HG03103 (cell line): ENCODE measurements at regions not wholly inside any gene's neighbourhood (a gene's known extent, or its start where the extent isn't known, plus 50 kb on each side); places are given as distances from the start of the nearest gene placed in this dataset.

Source experiments
- ATAC-seq: cut with Tn5 transposase; IDR thresholded peaks from one replicate; pipeline ENCODE4 v1.9.1; 2021; ENCODE audit warnings: low read depth; ENCODE audit not compliant: unreplicated experiment

DNA sequence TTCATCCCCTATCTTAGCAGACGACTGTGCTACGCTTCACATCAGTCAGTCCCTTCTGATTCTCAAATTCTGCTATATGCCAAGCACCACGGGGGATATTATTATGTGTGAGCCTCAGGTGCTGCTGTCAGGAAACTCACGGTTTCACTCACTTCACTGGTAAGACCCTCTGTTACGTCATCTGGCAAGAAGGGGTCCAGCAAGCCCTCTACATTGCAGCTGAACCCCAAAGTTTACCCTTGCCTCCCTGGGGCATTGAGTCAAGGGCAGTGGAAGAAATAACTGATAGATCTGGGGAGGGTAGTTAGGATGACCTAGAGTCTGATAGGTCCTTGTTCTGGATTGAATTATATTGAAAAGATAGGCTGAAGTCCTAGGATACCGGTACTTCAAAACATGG lies 237.4 kb downstream of the RRAGC start:
- no peak for ATAC-seq

DNA sequence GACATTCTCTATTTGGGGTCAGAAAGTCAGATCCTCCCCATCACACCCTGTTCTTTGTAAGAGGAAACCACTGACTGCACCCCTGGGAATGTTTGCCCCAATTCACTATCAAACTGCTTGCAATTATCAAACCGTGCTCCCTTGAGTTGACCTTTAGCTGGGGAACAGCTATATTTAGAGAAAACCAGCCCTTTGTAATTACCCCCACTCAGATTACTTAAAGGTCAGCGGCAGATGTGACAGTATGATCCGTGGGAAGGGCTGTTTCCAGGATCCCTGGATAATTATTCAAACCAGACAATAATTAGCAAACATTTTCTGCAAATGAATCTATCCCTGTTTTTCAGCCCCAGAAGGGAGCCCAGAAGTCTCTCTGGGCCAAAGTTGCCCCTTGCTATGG lies 242.7 kb downstream of the RRAGC start:
- no peak for ATAC-seq

DNA sequence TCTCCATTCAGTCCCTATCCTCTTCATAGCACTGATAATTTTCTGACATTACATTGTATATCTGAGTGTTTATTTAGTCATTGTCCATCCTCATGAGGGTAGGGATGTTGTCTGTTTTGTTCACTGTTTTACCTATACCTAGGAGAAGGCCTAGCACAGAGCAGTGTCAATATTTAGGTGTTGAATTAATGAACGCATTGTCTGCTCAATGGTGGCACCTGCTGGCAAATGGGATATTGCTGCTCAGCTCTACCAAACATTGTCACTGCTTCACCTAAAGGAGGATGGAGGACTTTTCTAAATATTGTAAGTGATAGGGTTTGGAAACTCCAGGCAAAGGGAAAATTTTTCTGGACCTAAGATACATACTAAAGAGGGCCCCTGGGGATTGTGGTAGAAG lies 243.9 kb downstream of the RRAGC start:
- ATAC-seq: no peak

DNA sequence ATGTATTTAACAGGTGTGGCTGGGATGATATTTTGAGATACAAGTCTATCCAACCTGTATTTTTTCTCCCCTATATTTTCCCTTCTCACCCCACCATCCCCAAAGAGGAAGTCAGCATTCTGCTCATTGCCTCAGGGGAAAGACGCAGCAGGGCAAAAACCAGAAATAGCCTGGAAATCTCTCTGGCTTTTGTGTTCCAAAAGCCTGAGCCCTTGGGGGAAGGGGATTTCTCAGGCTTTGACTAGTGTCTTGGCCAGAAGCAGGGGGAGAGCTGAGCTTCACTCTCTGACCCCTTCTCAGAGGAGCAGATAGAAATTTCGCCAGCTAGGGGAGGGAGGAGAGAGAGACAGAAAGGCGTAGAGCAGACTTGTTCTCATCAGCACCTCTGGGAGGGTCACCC lies 244.7 kb downstream of the RRAGC start:
- no peak for ATAC-seq

DNA sequence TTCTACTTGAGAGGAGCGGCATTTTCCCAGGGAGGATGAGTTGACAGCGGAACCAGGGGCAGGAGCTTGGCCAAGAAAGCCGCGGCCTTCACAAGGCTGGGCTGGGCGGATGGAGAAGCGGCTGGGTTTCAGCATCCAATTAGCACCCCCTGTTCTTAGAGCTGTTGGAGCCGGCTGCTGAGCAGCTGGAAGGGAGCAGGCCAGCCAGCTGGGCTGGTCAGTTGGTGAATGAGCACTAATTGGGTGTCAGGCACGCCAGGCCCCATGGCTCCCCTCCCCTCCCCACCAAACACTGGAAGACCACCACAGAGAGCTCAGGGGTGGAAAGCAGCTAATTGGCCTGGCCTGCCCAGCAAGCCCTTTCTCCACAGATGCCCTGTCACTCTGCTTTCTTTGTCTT lies 245.6 kb downstream of the RRAGC start:
- no peak for ATAC-seq

DNA sequence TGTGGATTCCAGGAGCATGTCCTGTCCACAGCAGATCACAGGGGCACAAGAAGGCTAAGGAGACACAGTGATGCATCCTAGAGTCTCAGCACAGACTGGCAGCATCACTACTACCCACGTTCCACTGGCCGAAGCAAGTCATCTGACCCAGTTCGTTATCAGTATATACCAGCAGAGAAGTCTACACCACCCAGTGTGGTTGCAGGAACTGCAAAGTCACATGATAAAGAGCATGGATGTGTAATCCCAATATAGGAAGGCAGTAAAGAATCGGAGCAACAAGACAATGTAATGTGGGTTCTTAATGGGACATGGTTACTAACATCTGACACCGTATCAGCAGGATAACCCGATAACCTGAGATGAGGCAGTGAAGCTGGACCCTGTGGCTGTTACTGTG lies 246.6 kb downstream of the RRAGC start:
- ATAC-seq: no peak

DNA sequence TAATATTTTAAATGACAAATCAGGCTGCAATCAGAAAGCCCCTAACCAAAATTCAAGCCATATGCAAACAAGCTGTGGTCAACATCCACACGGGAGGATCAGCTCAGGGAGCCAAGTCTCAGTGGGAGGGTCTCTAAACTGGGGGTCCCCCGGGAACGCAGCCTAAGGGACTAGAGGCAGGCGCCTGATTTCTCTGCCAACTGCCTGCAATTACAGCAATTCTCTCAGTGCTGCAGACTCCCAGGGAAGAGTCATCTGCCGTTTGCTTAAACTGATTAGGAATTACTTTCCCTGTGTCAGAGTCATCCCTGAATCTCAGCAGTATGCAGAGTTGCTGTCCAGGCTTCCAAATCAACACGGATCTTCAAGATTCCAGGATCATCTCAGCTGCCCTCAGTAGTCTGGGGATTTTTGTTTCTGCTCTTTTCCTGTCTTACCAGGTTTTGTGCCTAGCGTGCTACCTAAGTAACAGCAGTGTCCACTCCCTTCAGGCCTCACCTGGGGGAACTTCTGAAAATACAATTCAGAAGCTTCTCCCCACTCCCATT lies 247.8 kb downstream of the RRAGC start:
- ATAC-seq: no peak

DNA sequence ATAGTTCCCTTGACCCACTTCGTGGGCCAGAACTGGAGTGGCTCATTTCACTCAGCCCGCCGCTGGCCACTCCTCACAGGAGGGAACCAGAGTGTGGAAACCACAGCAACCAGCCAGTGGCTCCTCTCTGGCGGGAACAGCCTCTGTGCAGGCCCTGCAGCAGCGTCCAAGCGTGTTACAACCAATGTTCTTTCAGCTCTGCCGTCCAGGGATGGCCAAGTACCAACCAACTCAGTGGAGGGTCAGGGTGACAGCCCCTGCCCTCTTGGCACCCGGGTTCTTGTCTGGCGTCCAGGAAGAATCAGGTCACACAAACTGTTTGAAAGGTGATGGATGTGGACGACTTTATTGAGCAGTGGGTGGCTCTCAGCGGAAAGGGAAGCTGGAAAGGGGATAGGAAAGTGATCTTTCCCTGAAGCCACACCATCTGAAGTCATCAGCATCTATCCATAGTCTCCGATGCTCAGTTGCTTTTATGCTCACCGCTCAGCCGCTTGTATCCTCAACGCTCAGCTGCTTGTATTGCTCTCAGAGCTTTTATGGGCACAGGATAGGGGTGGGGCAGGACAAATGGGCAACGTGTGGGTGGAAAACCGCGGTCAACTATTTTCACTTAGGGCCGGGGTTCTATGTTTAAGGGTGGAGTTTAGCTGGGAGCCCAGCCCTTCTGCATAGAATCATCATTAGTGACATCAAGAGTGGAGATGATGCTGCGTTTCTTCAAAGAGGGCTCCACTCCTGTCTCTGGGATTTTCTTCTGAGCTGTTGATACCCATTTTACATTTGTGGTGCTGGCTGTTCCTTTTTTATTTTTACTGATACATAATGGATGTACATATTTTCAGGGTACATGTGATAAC lies 250.2 kb downstream of the RRAGC start:
- ATAC-seq: no peak

DNA sequence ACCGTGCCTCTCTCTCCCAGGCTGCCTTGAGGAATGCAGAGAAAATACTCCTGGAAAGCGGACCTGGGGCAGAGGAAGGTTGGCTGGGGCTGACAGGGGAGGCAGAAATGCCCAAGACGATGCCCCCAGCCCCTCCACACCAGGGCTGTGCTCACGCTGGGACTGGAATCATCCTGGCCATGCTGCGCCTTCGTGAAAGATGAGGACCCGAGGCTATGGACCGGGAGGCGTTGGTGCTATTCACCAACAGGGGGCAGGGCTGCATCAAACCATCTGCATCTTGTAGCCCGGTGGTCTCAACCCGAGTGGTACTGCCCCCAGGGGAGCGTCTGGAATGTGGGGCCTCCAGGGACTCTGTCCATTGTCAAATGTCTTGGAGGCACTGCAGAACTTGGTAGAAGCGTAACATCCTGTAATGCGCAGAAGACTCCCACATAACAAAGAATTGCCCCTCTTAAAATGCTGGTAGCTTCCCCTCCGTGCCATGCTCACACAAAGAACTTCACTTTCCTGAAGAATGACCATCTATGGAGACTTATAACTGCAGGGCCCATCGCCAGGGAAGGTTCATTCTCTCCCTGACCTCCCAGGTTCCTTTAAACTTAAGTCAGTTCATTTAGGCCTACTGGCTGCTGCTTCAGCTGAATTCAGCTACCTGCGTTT lies 251.2 kb downstream of the RRAGC start:
- ATAC-seq: no peak

DNA sequence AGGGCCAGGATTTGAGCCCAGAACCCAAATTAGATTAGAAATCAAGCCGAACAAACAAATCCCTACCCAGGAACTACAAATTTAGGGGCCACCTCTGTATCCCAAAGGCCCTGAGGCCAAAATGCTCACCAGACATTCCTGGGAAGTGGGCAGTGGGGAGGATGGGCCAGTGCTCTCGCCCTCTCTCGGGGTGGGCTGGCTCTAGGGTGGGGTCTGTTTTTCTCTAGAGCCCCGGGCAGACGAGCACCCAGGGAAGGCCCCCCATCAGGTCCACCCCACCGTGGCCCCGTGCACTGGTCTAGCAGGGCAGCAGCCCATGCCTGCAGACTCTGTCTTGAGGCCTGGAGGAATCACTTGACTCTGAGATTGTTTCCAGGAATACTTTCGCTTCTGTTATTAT lies 252.0 kb downstream of the RRAGC start:
- no peak for ATAC-seq

DNA sequence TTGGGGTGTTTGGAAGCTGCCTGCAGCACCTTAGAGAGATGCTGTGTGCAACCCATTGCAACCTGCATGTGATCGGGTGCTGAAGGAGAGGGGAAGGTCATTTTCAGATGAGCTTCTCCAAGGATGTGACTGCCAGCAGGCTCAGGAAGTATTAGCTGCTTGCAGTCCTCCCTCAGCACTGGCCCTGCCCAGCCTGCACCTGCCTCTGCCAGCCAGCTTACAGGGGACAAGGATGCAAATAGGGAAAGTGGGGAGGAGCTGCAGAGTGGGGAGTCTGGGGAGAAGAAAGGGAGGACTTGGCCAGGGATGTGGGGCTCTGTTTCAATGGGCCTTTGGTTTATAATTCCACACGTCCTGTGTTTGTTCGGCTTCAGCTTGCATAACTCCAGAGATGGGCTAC lies 254.5 kb downstream of the RRAGC start:
- ATAC-seq: no peak

DNA sequence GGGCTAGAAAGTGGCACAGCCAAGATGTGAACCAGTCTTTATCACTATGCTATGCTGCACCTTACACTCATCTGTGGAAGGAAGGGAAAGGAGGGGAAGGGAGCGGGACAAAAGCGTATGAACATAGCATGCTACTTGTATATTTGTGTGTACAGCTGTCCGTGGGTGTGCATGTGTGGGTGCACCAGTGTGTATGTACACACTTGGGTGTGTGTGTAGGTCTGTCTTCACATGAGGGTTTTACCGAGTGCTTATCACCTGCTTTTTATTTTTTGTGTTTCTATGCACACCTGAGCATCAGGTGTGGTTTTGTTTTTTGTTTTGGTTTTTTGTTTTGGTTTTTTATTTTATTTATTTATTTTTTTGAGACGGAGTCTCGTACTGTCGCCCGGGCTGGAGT lies 255.7 kb downstream of the RRAGC start:
- no peak for ATAC-seq

DNA sequence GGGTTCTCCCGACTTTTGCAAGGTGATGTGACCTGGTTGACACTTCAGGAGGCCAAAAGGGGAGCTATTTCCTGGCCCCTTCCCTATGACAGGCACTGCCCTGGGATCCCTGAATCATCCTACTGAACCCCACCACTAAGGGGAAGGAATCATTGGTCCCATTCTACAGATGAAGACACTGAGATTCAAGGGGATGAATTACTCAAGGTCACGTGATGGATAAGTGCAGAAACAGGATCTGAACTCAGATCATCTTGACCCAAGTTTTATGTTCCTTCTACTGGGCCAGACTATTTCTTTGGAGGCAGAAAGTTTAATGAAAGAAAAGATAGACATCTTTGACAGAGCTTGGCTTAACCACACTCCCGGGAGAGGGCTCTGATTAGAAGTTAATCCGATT lies 258.7 kb downstream of the RRAGC start:
- no peak for ATAC-seq

DNA sequence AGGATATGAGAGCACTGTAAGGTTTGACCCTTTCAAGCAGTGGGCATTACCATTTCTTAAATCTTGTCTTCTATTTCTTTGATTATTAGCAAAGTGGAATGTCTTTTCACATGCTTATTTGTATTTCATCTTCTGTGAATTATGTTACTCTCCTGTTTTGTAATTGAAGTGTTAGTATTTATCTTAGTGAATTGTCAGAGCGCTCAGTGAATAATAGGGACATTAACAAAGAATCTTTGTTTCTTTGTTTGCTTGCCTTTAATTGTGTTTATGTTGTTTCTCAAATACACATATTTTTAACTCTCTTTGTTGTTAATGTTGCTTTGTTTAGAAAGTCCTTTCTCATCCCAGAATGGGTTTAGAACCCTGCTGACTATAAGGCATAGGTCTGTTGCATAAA lies 259.3 kb downstream of the RRAGC start:
- no peak for ATAC-seq

DNA sequence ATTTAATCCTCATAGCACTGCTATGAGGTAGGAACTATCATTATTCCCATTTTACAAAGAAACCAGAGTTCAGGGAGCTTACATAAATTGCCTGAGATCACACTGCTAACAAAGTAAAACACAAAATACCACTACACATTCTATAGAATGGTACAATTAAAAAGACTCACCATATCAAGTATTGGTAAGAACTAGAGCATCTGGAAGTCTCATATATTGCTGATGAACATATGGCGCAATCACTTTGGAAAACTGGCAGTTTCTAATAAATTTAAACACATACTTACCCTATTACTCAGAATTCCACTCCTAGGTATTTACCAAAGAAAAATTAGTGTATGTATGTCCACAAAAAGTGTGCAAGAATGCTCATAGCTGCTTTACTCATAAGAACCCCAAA lies 261.5 kb downstream of the RRAGC start:
- ATAC-seq: no peak

DNA sequence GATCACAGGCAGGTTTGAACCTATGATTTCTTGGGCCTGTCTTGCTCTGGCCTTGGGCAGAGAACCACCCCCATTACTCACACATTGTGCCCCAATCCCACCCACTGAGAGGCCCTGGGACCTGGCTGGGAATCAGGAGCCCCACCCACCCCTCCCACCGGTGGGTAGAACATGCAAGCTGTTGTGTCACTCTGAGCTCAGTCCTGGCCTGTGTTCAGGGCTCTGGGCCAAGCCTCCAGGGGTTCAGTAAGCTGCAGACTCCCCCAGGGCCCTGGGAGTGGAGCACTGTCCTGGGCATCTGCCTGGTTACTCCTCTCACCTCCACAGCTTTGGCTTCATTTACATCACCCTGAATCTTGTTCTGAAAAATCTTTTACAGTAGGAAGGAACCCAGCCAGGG lies 270.5 kb downstream of the RRAGC start:
- no peak for ATAC-seq

DNA sequence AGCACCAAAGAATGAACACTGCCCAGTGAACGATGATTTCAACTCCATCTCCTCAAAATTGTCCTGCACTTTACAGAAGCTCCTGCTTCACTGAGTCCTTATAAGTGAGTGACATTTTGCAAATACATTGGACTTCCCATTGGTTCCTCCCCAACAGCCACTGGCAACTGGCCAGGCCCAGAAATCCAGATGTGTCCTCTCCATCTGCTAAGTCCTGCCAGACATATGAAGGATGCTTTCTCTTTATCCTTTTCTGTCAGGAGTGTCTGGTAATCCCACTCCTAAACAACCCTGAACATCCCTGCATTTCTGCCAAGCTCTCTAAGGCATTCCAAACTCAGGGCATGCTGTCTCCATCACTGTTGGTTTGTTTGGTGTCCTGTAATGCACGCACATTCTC lies 271.8 kb downstream of the RRAGC start:
- no peak for ATAC-seq

DNA sequence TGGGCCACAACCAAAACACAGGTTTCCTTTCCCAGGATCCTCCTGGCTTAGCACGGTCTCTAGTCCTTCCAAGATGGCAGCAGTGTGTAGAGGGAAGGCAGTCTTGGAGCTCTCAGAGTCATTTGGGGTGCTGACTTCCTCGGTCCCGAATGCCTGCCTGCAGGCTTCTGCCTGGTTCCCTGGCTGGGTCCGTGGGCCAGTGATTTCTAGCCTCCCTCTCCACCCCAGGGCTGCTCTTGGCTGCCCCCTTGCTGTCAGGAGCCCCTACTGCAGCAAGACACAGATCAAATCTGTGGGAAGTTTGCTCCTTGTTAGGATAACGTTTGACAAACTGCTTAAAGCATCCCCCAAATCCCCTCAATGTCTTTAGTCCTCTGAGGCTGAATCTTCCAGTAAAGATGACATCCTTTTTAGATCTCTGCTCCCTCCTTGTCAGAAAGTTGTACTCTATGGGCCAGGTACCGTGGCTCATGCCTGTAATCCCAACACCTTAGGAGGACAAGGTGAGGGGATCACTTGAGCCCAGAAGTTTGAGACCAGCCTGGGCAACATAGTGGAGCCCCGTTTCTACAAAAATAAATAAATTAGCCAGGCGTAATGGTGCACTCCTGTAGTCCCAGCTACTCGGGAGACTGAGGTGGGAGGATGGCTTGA lies 272.5 kb downstream of the RRAGC start:
- ATAC-seq: no peak

DNA sequence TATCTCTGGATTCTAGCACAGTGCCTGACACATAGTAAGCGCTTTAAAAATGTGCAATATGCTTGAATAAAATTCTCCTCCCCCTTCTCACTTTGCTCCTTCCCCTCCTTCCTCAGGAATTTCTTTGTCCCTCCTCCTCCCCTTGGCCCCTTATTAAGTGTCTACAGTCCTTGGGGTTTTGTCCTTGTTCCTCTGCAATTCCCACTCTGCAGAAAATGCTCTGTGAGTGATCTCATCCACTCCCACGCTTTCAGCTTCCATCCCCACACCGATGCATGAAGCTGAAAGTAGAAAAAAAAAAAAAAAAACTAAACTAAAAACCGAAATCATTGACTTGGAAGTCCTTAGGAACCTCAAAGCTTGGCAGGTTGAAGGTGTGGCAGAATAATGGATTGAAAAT lies 273.6 kb downstream of the RRAGC start:
- ATAC-seq: no peak

DNA sequence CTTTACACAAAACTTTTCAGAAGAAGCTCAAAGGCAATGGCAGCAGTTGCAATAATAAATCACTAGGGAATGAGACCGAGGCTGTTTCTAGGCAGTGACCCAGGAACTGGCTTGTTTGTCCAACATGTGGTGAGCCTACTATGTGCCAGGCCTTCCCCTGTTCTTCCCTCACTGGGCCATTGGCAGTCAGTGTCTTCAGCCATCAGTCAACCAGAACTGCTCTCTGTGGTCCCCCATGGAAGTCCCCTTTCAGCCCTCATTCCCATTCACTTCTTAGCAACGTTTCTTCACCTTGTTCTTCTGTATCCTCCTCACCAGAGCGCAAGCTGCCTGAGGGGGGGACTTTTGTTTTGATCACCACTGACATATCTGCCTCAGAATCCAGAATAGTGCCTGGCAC lies 274.1 kb downstream of the RRAGC start:
- no peak for ATAC-seq
